Body of pancreas (tissue), 4 donors: ENCODE measurements at regions not wholly inside any gene's neighbourhood (a gene's known extent, or its start where the extent isn't known, plus 50 kb on each side); places are given as distances from the start of the nearest gene placed in this dataset.
"Not testable (repeated sequence)": the region's sequence is repeated elsewhere in the genome, so short reads cannot be mapped to it uniquely, and the experiment has no call there.

ENCODE experiments used
- ATAC-seq: fragments of 150-250 bp; one replicate; pipeline ENCODE4 v1.9.1; 2016
- DNase-seq, 4 donors: peaks; one replicate each; pipeline ENCODE4 v3.0.0-alpha.2; 2019
- H3K27ac ChIP-seq, 4 donors: fragments of 200-600 bp; sonication (generic); 1 replicate in 3 of 4; 2 replicates in 1 of 4; pipeline versions ENCODE4 v1.5.1 to v1.6.1; 2016 to 2019; ENCODE audit warnings: mild to moderate bottlenecking in 1 of 4, mixed read lengths in 1 of 4, moderate library complexity in 1 of 4
- H3K27me3 ChIP-seq, 2 donors: fragments of 200-600 bp; sonication (generic); one replicate each; pipeline ENCODE4 v1.6.0; 2016; ENCODE audit warnings: mild to moderate bottlenecking in 1 of 2
- H3K36me3 ChIP-seq, 2 donors: fragments of 200-600 bp; sonication (generic); replicated peaks in 1 of 2; 2 replicates each; pipeline ENCODE4 v1.5.1; 2016; ENCODE audit warnings: low read depth in 2 of 2; ENCODE audit not compliant: insufficient read depth in 1 of 2
- H3K4me1 ChIP-seq: fragments of 200-600 bp; sonication (generic); one replicate; pipeline ENCODE4 v1.6.0; 2016
- H3K4me3 ChIP-seq, 2 donors: fragments of 200-600 bp; sonication (generic); 1 replicate in 1 of 2; 2 replicates in 1 of 2; pipeline ENCODE4 v1.5.1; 2016 to 2019
- H3K9me3 ChIP-seq, 3 donors: fragments of 200-600 bp; sonication (generic); 1 replicate in 2 of 3; 2 replicates in 1 of 3; pipeline ENCODE4 v1.5.1; 2016
- CTCF ChIP-seq, 7 experiments: fragments of 450-650 bp in 4 of 7; fragments of 200-600 bp in 3 of 7; sonication (generic) in 3 of 7; IDR thresholded peaks; one replicate each; pipeline ENCODE4 v1.5.1; 2016 to 2019; ENCODE audit warnings: antibody characterized with exemption in 7 of 7
- POLR2A ChIP-seq, 3 donors: fragments of 450-650 bp; IDR thresholded peaks; one replicate each; pipeline ENCODE4 v1.6.1; 2016; ENCODE audit warnings: antibody characterized with exemption in 3 of 3, mild to moderate bottlenecking in 2 of 3
- WGBS, 2 donors: methylation state at CpG; one replicate each; pipeline ENCODE4 v1.1.5; 2017; 5-methylcytosine and 5-hydroxymethylcytosine counted together
- intact Hi-C: fragments of 100-400 bp; cut with DNase I; formaldehyde crosslinking; loops from one replicate; pipeline ENCODE4 v1.15.1; 2023

GRCh38 chr2:153268941-153269461 lies 209.6 kb downstream of the RPRM start:
- Histone ChIP-seq H3K27me3 (no peaks in the 10 kb centered on the region), H3K4me1 (no peaks in the 10 kb centered on the region), H3K4me3 (no peak overlapping the region), H3K9me3 (no peaks in the 10 kb centered on the region), H3K36me3 (no peaks in the 10 kb centered on the region), H3K27ac (no peak overlapping the region)
- TF ChIP-seq CTCF (IDR thresholded peaks at IDR 0.05) (no peak), POLR2A (IDR thresholded peaks at IDR 0.05) (no peak)
- DNase-seq (no peak), ATAC-seq (no peak)
- intact Hi-C loops: no loop called here

DNA sequence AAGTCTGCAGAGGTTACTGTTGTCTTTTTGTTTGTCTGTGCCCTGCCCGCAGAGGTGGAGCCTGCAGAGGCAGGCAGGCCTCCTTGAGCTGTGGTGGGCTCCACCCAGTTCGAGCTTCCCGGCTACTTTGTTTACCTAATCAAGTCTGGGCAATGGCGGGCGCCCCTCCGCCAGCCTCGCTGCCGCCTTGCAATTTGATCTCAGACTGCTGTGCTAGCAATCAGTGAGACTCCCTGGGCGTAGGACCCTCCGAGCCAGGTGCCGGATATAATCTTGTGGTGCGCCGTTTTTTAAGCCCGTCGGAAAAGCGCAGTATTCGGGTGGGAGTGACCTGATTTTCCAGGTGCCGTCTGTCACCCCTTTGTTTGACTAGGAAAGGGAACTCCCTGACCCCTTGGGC lies 221.7 kb downstream of the RPRM start:
- intact Hi-C loops, H3K9me3 ChIP-seq, H3K27ac ChIP-seq, H3K4me3 ChIP-seq, ATAC-seq, DNase-seq, H3K27me3 ChIP-seq, H3K4me1 ChIP-seq, H3K36me3 ChIP-seq: not testable (repeated sequence)
- WGBS, 2 donors: 79 to 81% methylated on average over 15 to 16 of the region's 18 CpGs

DNA sequence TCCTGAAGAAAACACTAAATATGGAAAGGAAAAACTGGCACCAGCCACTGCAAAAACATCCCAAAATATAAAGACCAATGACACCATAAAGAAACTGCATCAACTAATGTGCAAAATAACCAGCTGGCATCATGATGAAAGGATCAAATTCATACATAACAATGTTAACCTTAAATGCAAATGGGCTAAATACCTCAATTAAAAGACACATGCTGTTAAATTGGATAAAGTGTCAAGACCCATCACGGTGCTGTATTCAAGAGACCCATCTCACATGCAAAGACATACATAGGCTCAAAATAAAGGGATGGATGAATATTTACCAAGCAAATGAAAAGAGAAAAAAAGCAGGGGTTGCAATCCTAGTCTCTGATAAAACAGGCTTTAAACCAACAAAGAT lies 231.9 kb downstream of the RPRM start:
- WGBS, 2 donors: 12 to 31% methylated on average over 1 of the region's 1 CpG
- ATAC-seq, H3K27me3 ChIP-seq, H3K27ac ChIP-seq, H3K36me3 ChIP-seq, DNase-seq, H3K4me3 ChIP-seq, H3K4me1 ChIP-seq, intact Hi-C loops, H3K9me3 ChIP-seq: not testable (repeated sequence)

DNA sequence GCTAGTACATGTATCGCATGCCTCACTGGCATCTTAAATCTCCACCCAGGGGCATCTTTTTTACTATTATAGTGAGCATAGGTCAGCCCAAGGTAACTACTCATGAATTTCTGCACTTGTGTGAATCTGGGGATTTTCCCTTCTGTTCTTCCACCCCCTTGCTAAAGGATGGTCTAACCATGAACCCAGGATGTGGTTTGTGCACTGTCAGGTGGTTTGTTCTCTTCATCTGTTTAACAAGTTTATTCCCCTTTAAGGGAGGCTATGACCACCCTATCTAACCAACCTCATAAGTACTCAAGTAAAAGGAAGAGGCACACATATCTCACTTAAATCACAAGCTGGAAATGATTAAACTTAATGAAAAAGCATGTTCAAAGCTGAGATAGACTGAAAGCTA lies 243.0 kb downstream of the RPRM start:
- ATAC-seq (no peak), DNase-seq (no peak)
- Histone ChIP-seq H3K4me1 (no peaks in the 10 kb centered on the region), H3K27me3 (no peaks in the 10 kb centered on the region), H3K4me3 (no peak overlapping the region), H3K27ac (no peak overlapping the region), H3K36me3 (no peaks in the 10 kb centered on the region), H3K9me3 (no peaks in the 10 kb centered on the region)
- intact Hi-C loops: no loop called here
- no peak for TF ChIP-seq POLR2A (IDR thresholded peaks at IDR 0.05)
- no peak for TF ChIP-seq CTCF (IDR thresholded peaks at IDR 0.05)
- WGBS, 2 donors: 82 to 93% methylated on average over 1 of the region's 1 CpG

GRCh38 chr2:153232464-153232863 lies 246.1 kb downstream of the RPRM start:
- intact Hi-C loops: no loop called here
- WGBS, 2 donors: 51 to 56% methylated on average over 2 of the region's 2 CpGs
- Histone ChIP-seq H3K36me3 (no peaks in the 10 kb centered on the region), H3K27me3 (no peaks in the 10 kb centered on the region), H3K4me1 (no peaks in the 10 kb centered on the region), H3K9me3 (no peaks in the 10 kb centered on the region), H3K27ac (no peak overlapping the region), H3K4me3 (no peak overlapping the region)
- no peak for DNase-seq
- ATAC-seq: no peak
- TF ChIP-seq CTCF (IDR thresholded peaks at IDR 0.05) (no peak), POLR2A (IDR thresholded peaks at IDR 0.05) (no peak)

DNA sequence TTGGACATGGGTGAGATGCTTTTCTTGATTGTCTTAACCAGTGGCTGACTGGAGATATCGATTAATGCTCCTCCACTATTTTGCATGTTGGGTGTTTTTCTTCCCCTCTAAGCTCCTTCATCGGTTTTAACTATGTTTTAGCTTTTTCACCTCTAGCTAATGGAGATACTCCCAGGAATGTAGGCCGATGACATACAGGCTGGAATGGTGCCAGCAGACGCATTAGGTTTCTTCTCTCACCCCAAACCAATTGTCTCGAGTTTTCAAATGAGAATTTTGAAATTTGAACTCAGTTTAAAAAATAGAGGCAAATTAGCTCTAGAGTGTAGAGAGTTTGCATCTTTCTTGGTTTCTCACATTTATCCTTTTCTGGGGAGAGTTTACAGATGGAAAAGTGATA lies 247.6 kb downstream of the RPRM start:
- Histone ChIP-seq H3K9me3 (no peaks in the 10 kb centered on the region), H3K4me3 (no peak overlapping the region), H3K27me3 (no peaks in the 10 kb centered on the region), H3K4me1 (no peaks in the 10 kb centered on the region), H3K27ac (no peak overlapping the region), H3K36me3 (no peaks in the 10 kb centered on the region)
- intact Hi-C loops: no loop called here
- TF ChIP-seq CTCF (IDR thresholded peaks at IDR 0.05): no peak
- TF ChIP-seq POLR2A (IDR thresholded peaks at IDR 0.05): no peak
- ATAC-seq (no peak), DNase-seq (no peak)
- WGBS, 2 donors: 49 to 53% methylated on average over 5 of the region's 5 CpGs
